ENCODE measurements at regions not wholly inside any gene's neighbourhood (a gene's known extent, or its start where the extent isn't known, plus 50 kb on each side); places are given as distances from the start of the nearest gene placed in this dataset.

DNA sequence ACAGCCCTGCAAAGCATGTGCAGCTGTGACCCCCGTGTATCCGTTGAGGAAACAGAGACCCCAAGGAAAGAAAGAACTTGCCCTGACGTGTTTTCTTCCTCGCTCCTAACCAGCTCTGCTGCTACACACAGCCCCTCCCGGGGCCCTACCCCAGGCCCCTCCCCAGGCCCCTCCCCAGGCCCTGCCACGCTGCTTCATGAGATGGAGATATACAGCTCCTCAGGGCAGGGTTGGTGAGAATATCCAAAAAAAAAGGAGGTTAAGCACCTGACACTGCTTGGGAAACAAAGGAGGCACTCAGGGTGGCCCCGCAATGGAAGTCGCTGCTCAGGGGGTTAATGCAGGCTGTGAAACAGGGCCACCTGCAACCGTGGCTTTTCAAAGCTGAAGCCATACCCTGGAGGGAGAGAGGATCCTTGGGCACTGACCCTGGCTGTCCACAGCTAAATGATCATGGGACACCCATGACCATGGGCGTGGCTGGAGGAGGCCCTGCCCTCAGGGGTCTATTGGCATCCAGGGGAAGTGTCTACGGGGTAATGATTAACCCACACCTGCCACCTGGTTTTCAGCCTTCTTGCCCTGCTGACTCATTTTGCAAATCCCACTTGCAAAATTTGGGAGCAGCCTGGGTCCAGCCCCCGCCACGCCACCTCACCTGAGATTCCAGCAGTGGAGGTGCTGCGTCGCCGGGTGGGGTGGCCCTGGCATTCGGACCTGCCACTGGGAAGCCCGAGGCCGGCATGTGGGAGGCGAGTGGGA, 112.1 kb upstream of the ANO1 start:
- Histone ChIP-seq H3K27me3 (no peaks in the 10 kb centered on the region), H3K4me1 (peaks cover 0 to 9% (median 4%) of the 10 kb centered on the region in 4 donors), H3K4me3 (peak overlapping the region in 1 of 4 donors; percentile 1), H3K9me3 (no peaks in the 10 kb centered on the region), H3K27ac (peak overlapping the region in 1 of 4 donors; percentile 8), H3K36me3 (no peaks in the 10 kb centered on the region)
- WGBS, 2 donors (ENCODE audit: low coverage in 1 of 2): 56% methylated on average over 20 of the region's 20 CpGs; no CpG with 5 or more reads in 1 of the 2 donors
- in situ Hi-C loops (cut with MboI; ENCODE audit: low pct_ligation_motif_present in 1 of 4, low pct_unique_long_range_greater_than_20kb in 1 of 4, low sequenced_read_pairs in 3 of 4): no loop called here
- intact Hi-C loops (cut with DNase I; ENCODE audit: low total_unique reads): no loop called here
- peak; percentile 29 for DNase-seq
- no peak for TF ChIP-seq POLR2AphosphoS5 (IDR thresholded peaks at IDR 0.05)

DNA sequence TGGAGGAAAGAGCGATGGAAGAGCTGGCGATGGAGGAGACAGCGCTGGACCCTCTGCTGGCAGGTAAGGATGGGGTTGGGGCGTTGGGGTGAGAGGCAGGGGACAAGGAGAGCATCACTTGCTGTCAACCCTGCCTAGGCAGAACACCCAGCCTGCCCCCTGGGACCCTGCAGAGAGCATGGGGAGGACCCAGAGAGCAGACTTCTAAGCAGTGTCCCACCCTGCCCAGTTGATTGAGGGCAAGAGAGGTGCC, 111.6 kb upstream of the ANO1 start:
- TF ChIP-seq, protein P1, sequence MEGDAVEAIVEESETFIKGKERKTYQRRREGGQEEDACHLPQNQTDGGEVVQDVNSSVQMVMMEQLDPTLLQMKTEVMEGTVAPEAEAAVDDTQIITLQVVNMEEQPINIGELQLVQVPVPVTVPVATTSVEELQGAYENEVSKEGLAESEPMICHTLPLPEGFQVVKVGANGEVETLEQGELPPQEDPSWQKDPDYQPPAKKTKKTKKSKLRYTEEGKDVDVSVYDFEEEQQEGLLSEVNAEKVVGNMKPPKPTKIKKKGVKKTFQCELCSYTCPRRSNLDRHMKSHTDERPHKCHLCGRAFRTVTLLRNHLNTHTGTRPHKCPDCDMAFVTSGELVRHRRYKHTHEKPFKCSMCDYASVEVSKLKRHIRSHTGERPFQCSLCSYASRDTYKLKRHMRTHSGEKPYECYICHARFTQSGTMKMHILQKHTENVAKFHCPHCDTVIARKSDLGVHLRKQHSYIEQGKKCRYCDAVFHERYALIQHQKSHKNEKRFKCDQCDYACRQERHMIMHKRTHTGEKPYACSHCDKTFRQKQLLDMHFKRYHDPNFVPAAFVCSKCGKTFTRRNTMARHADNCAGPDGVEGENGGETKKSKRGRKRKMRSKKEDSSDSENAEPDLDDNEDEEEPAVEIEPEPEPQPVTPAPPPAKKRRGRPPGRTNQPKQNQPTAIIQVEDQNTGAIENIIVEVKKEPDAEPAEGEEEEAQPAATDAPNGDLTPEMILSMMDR (IDR thresholded peaks at IDR 0.05): no peak
- TF ChIP-seq POLR2AphosphoS5 (IDR thresholded peaks at IDR 0.05) (no peak), POLR2A (IDR thresholded peaks at IDR 0.05) (no peak), EP300 (IDR thresholded peaks at IDR 0.05; ENCODE audit: low read depth) (no peak)
- Histone ChIP-seq H3K4me1 (peaks cover 0 to 9% (median 4%) of the 10 kb centered on the region in 4 donors), H3K4me3 (peak overlapping the region in 1 of 4 donors; percentile 1), H3K9me3 (no peaks in the 10 kb centered on the region), H3K27ac (peak overlapping the region in 1 of 4 donors; percentile 8), H3K36me3 (no peaks in the 10 kb centered on the region), H3K27me3 (no peaks in the 10 kb centered on the region)
- WGBS, 2 donors (ENCODE audit: low coverage in 1 of 2): 82% methylated on average over 4 of the region's 4 CpGs; no CpG with 5 or more reads in 1 of the 2 donors
- intact Hi-C loops (cut with DNase I; ENCODE audit: low total_unique reads) (no loop called here), in situ Hi-C loops (cut with MboI; ENCODE audit: low pct_ligation_motif_present in 1 of 4, low pct_unique_long_range_greater_than_20kb in 1 of 4, low sequenced_read_pairs in 3 of 4) (no loop called here)
- DNase-seq: no peak

DNA sequence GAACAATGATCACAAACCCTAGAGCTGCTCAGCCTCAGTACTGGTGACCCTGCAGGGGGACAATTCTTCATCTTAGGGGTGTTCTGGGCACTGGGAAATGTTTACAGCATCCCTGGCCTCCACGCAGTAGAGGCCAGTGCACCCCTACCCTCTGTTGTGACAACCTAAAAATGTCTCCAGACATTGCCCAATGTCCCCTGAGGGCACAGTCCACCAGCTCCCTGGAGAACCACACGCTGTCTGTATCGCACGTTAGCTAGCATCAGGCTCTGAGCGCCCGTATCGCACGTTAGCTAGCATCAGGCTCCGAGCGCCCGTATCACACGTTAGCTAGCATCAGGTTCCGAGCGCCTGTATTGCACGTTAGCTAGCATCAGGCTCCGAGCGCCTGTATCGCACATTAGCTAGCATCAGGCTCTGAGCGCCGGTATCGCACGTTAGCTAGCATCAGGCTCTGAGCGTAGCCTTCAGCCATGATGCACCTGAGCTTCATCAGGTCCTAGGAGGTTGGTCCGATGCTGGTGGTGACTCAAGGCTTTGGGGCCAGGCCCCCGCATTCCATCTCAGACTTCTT, 111.1 kb upstream of the ANO1 start:
- Histone ChIP-seq H3K27ac (peak overlapping the region in 1 of 4 donors; percentile 8), H3K27me3 (no peaks in the 10 kb centered on the region), H3K4me3 (peak overlapping the region in 1 of 4 donors; percentile 1), H3K9me3 (no peaks in the 10 kb centered on the region), H3K36me3 (no peaks in the 10 kb centered on the region), H3K4me1 (peaks cover 0 to 12% (median 4%) of the 10 kb centered on the region in 4 donors)
- in situ Hi-C loops (cut with MboI; ENCODE audit: low pct_ligation_motif_present in 1 of 4, low pct_unique_long_range_greater_than_20kb in 1 of 4, low sequenced_read_pairs in 3 of 4): no loop called here
- intact Hi-C loops (cut with DNase I; ENCODE audit: low total_unique reads): no loop called here
- DNase-seq: no peak
- TF ChIP-seq, protein P1 (IDR thresholded peaks at IDR 0.05): no peak
- TF ChIP-seq POLR2AphosphoS5 (IDR thresholded peaks at IDR 0.05) (no peak), POLR2A (IDR thresholded peaks at IDR 0.05) (no peak), EP300 (IDR thresholded peaks at IDR 0.05; ENCODE audit: low read depth) (no peak)
- 93% methylated on average over 15 of the region's 25 CpGs; no CpG with 5 or more reads in 1 of the 2 donors for WGBS, 2 donors (ENCODE audit: low coverage in 1 of 2)

DNA sequence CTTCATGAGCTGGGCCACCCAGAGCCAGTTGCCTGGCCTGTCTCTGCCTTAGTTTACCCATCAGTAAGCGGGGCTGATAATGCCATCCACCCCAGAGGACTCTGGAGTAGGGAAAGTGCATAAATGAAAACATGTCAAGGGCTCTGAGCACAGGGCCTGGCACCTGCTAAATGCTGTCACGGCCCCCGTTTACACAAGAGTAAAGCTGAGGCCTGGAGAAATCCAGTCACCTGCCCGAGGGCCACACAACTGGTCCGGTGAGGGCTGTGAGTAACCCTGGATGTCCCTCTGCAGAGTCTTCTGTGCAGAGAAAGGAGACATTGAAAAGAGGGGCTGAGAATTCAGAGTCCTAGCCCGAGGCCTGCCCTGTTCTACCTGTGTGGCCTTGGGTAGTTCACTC, 110.6 kb upstream of the ANO1 start:
- TF ChIP-seq POLR2A (IDR thresholded peaks at IDR 0.05) (no peak), EP300 (IDR thresholded peaks at IDR 0.05; ENCODE audit: low read depth) (no peak), POLR2AphosphoS5 (IDR thresholded peaks at IDR 0.05) (no peak)
- TF ChIP-seq, protein P1 (IDR thresholded peaks at IDR 0.05): no peak
- Histone ChIP-seq H3K36me3 (no peaks in the 10 kb centered on the region), H3K4me3 (no peak overlapping the region), H3K27ac (no peak overlapping the region), H3K4me1 (peaks cover 0 to 12% (median 5%) of the 10 kb centered on the region in 4 donors), H3K27me3 (no peaks in the 10 kb centered on the region), H3K9me3 (no peaks in the 10 kb centered on the region)
- DNase-seq: no peak
- in situ Hi-C loops (cut with MboI; ENCODE audit: low pct_ligation_motif_present in 1 of 4, low pct_unique_long_range_greater_than_20kb in 1 of 4, low sequenced_read_pairs in 3 of 4) (no loop called here), intact Hi-C loops (cut with DNase I; ENCODE audit: low total_unique reads) (no loop called here)
- WGBS, 2 donors (ENCODE audit: low coverage in 1 of 2): 81% methylated on average over 6 of the region's 6 CpGs; no CpG with 5 or more reads in 1 of the 2 donors
